MCF 10A (cell line): ENCODE measurements at regions not wholly inside any gene's neighbourhood (a gene's known extent, or its start where the extent isn't known, plus 50 kb on each side); places are given as distances from the start of the nearest gene placed in this dataset.

Source experiments
- BruUV-seq: library from RNA; stranded (reverse); fragments of 400-500 nt; replicated peaks from 2 replicates; lab custom pipeline; 2021; lab: Mats Ljungman, UMichigan
- CTCF ChIA-PET: fragments of 300-600 bp; sonication (Branson Sonifier 250); formaldehyde crosslinking; extraction: SDS; loops from one replicate; lab custom pipeline; 2021; ENCODE audit warnings: antibody characterized with exemption, inconsistent platforms; lab: Yijun Ruan, JAX
- POLR2A ChIA-PET: fragments of 300-600, 350-650 bp; sonication (Branson Sonifier 250); formaldehyde crosslinking; extraction: SDS; loops from one replicate; lab custom pipeline; 2020; ENCODE audit warnings: antibody characterized with exemption, inconsistent platforms; lab: Yijun Ruan, JAX
- DNase-seq: peaks from one replicate; pipeline ENCODE4 v3.0.0-alpha.2; 2018; ENCODE audit not compliant: unreplicated experiment
- H3K27ac Mint-ChIP-seq: one replicate; pipeline ENCODE4 v1.8.0; 2022; ENCODE audit warnings: mild to moderate bottlenecking, low read depth, mixed read lengths; ENCODE audit not compliant: unreplicated experiment
- H3K27me3 Mint-ChIP-seq: one replicate; pipeline ENCODE4 v1.8.0; 2022; ENCODE audit warnings: mixed read lengths; ENCODE audit not compliant: insufficient read depth, unreplicated experiment
- H3K36me3 Mint-ChIP-seq: one replicate; pipeline ENCODE4 v1.8.0; 2022; ENCODE audit warnings: mild to moderate bottlenecking, moderate library complexity, mixed read lengths; ENCODE audit not compliant: insufficient read depth, unreplicated experiment
- H3K4me1 Mint-ChIP-seq: one replicate; pipeline ENCODE4 v1.8.0; 2022; ENCODE audit warnings: mixed read lengths; ENCODE audit not compliant: insufficient read depth, unreplicated experiment
- H3K4me3 Mint-ChIP-seq: one replicate; pipeline ENCODE4 v1.8.0; 2022; ENCODE audit warnings: mild to moderate bottlenecking, moderate library complexity, mixed read lengths; ENCODE audit not compliant: unreplicated experiment
- H3K9me3 Mint-ChIP-seq: one replicate; pipeline ENCODE4 v1.8.0; 2022; ENCODE audit warnings: mixed read lengths; ENCODE audit not compliant: unreplicated experiment
- intact Hi-C: fragments of 100-400 bp; cut with micrococcal nuclease; formaldehyde crosslinking; loops from 2 replicates; pipeline ENCODE4 v1.14.1; 2022
- TF ChIP-seq, protein P1 (sequence below): fragments of 200-600 bp; IDR thresholded peaks from one replicate; pipeline ENCODE4 v1.8.0; 2022; ENCODE audit warnings: antibody characterized with exemption, mild to moderate bottlenecking; ENCODE audit not compliant: unreplicated experiment

- no peaks in the 10 kb centered on the region for H3K36me3 Mint-ChIP-seq
- intact Hi-C loops, result no loop called here
- TF ChIP-seq, protein P1, sequence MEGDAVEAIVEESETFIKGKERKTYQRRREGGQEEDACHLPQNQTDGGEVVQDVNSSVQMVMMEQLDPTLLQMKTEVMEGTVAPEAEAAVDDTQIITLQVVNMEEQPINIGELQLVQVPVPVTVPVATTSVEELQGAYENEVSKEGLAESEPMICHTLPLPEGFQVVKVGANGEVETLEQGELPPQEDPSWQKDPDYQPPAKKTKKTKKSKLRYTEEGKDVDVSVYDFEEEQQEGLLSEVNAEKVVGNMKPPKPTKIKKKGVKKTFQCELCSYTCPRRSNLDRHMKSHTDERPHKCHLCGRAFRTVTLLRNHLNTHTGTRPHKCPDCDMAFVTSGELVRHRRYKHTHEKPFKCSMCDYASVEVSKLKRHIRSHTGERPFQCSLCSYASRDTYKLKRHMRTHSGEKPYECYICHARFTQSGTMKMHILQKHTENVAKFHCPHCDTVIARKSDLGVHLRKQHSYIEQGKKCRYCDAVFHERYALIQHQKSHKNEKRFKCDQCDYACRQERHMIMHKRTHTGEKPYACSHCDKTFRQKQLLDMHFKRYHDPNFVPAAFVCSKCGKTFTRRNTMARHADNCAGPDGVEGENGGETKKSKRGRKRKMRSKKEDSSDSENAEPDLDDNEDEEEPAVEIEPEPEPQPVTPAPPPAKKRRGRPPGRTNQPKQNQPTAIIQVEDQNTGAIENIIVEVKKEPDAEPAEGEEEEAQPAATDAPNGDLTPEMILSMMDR, result no peak
- BruUV-seq, result no TSS peak
- no peak overlapping the region for H3K27ac Mint-ChIP-seq
- CTCF ChIA-PET, result no interaction called here
- DNase-seq, result no peak
- H3K4me1 Mint-ChIP-seq, result no peaks in the 10 kb centered on the region
- POLR2A ChIA-PET, result interaction anchor here (0.6 kb wide), 2 partner anchors 12 to 113 kb away, joined by 3 read pairs; no protein-coding TSS in a partner anchor
- no peak overlapping the region for H3K4me3 Mint-ChIP-seq
- no peaks in the 10 kb centered on the region for H3K9me3 Mint-ChIP-seq
- H3K27me3 Mint-ChIP-seq, result no peaks in the 10 kb centered on the region
Measured at GRCh38 chr4:19171832-19172231, 1079.9 kb upstream of the SLIT2 start.

DNA sequence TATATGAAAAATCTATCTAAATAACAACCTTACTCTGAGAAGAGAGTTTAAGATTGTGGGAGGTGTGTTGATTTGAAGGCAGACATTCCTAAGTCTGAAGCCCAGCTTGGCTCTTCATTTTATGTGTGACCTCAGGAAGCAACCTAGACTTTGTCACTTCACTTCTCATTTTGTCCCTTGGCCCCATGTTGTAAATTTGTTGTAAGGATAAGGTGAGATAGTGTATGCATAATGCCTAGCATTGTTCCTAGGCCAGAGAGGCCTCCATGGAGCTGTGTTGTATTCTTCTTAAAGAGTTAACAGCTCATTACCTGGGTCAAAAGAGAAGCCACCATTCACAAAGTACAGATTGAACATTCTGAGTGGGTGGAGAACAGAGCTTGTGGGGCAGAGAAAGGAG lies 1084.4 kb upstream of the SLIT2 start:
- ChIA-PET CTCF (interaction anchor here (0.8 kb wide), 1 partner anchor 11 kb away, joined by 3 read pairs; no protein-coding TSS in a partner anchor), POLR2A (interaction anchor here (0.6 kb wide), 1 partner anchor 10 kb away, joined by 3 read pairs; no protein-coding TSS in a partner anchor)
- Mint-ChIP-seq H3K4me1 (no peaks in the 10 kb centered on the region), H3K4me3 (no peak overlapping the region), H3K27ac (no peak overlapping the region), H3K27me3 (no peaks in the 10 kb centered on the region), H3K36me3 (no peaks in the 10 kb centered on the region), H3K9me3 (no peaks in the 10 kb centered on the region)
- TF ChIP-seq, protein P1, result no peak
- intact Hi-C loops, result no loop called here
- no TSS peak for BruUV-seq
- DNase-seq, result no peak

DNA sequence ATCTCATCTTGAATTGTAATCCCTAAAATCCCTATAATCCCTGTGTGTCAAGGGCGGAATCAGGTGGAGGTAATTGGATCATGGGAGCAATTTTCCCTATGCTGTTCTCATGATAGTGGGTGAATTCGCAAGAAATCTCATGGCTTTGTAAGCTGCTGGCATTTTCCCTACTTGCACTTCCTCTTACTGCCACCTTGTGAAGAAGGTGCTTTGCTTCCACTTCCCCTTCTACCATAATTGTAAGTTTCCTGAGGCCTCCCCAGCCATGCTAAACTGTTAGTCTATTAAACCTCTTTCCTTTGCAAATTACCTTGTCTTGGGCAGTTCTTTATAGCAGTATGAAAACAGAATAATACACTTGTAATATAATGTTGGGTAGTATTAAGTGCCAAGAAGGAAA lies 1087.4 kb upstream of the SLIT2 start:
- intact Hi-C loops, result no loop called here
- ChIA-PET CTCF (no interaction called here), POLR2A (no interaction called here)
- H3K4me3 Mint-ChIP-seq, result no peak overlapping the region
- TF ChIP-seq, protein P1, result no peak
- no peaks in the 10 kb centered on the region for H3K36me3 Mint-ChIP-seq
- no peaks in the 10 kb centered on the region for H3K9me3 Mint-ChIP-seq
- no peak for DNase-seq
- H3K27ac Mint-ChIP-seq, result no peak overlapping the region
- no peaks in the 10 kb centered on the region for H3K27me3 Mint-ChIP-seq
- no TSS peak for BruUV-seq
- no peaks in the 10 kb centered on the region for H3K4me1 Mint-ChIP-seq

GRCh38 chr4:19159874-19160273 lies 1091.8 kb upstream of the SLIT2 start:
- no TSS peak for BruUV-seq
- Mint-ChIP-seq H3K9me3 (peaks cover 8% of the 10 kb centered on the region), H3K4me3 (no peak overlapping the region), H3K4me1 (no peaks in the 10 kb centered on the region), H3K27me3 (no peaks in the 10 kb centered on the region), H3K27ac (no peak overlapping the region), H3K36me3 (peaks cover 6% of the 10 kb centered on the region)
- POLR2A ChIA-PET, result no interaction called here
- intact Hi-C loops, result no loop called here
- no peak for DNase-seq
- CTCF ChIA-PET, result interaction anchor here (0.8 kb wide), 1 partner anchor 1887 kb away, joined by 3 read pairs; no protein-coding TSS in a partner anchor
- TF ChIP-seq, protein P1, result no peak
